Endothelial cell of umbilical vein (primary cell): ENCODE measurements at regions not wholly inside any gene's neighbourhood (a gene's known extent, or its start where the extent isn't known, plus 50 kb on each side); places are given as distances from the start of the nearest gene placed in this dataset.

Experiments
- BruUV-seq: library from RNA; stranded (reverse); fragments of 400-500 nt; replicated peaks from 2 replicates; lab custom pipeline; 2021; lab: Mats Ljungman, UMichigan
- CTCF ChIA-PET: fragments of 300-600, 350-600 bp; sonication (Branson Sonifier 250); formaldehyde crosslinking; loops from one replicate; lab custom pipeline; 2021; ENCODE audit warnings: antibody characterized with exemption, inconsistent platforms; lab: Charles Lee
- POLR2A ChIA-PET: fragments of 300-600, 350-600 bp; sonication (Branson Sonifier 250); formaldehyde crosslinking; loops from one replicate; lab custom pipeline; 2021; ENCODE audit warnings: antibody characterized with exemption, inconsistent platforms; lab: Charles Lee
- DNase-seq: peaks from one replicate; pipeline ENCODE4 v3.0.0-alpha.2; 2011; ENCODE audit warnings: low read depth, low spot score
- FAIRE-seq: peaks from 2 replicates; lab custom pipeline; 2011; peaks lifted over from hg19 to GRCh38; lab: Jason Lieb, UNC
- H2AFZ ChIP-seq: 2 replicates; pipeline ENCODE4 v1.6.0; 2012; ENCODE audit warnings: low read depth, low read length, control low read depth, inconsistent platforms
- H3K27ac ChIP-seq: 2 replicates; pipeline ENCODE4 v1.5.1; 2011; ENCODE audit warnings: low read depth, mild to moderate bottlenecking, control low read depth, low read length, moderate library complexity; ENCODE audit not compliant: insufficient read depth
- H3K27me3 ChIP-seq, 2 experiments: 2 replicates each; pipeline versions ENCODE4 v1.6.0 to v1.6.1; 2011; ENCODE audit warnings: low read length in 2 of 2, mixed read lengths in 1 of 2; ENCODE audit not compliant: control insufficient read depth in 2 of 2, insufficient read depth in 2 of 2
- H3K36me3 ChIP-seq, 2 experiments: 2 replicates in 1 of 2; 3 replicates in 1 of 2; pipeline ENCODE4 v1.5.1; 2011; ENCODE audit warnings: low read length in 2 of 2, mild to moderate bottlenecking in 1 of 2, moderate library complexity in 1 of 2; ENCODE audit not compliant: control insufficient read depth in 2 of 2, insufficient read depth in 2 of 2; ENCODE audit errors: extremely low read depth in 1 of 2
- H3K4me1 ChIP-seq: 3 replicates; pipeline ENCODE4 v1.5.1; 2011; ENCODE audit warnings: mild to moderate bottlenecking, low read length; ENCODE audit not compliant: control insufficient read depth, insufficient read depth; ENCODE audit errors: extremely low read depth
- H3K4me2 ChIP-seq: 2 replicates; pipeline ENCODE4 v1.6.1; 2011; ENCODE audit warnings: low read length, control low read depth, mixed read lengths; ENCODE audit not compliant: insufficient read depth
- H3K4me3 ChIP-seq, 3 experiments: fragments of 200-600 bp in 1 of 3; sonication (generic), shearing (Covaris generic) in 1 of 3; replicated peaks in 1 of 3; 2 replicates each; pipeline ENCODE4 v1.5.1; 2011 to 2016; ENCODE audit warnings: control low read depth in 3 of 3, low read length in 3 of 3, mild to moderate bottlenecking in 2 of 3, inconsistent platforms in 1 of 3, low read depth in 1 of 3, moderate library complexity in 1 of 3; ENCODE audit not compliant: insufficient read depth in 1 of 3
- H3K79me2 ChIP-seq: 2 replicates; pipeline ENCODE4 v1.6.0; 2012; ENCODE audit warnings: low read length, inconsistent platforms; ENCODE audit not compliant: control insufficient read depth, insufficient read depth
- H3K9ac ChIP-seq: replicated peaks from 2 replicates; pipeline ENCODE3; 2011; ENCODE audit warnings: low read length, control low read depth; ENCODE audit not compliant: insufficient read depth; ENCODE audit errors: extremely low read depth
- H3K9me1 ChIP-seq: replicated peaks from 3 replicates; pipeline ENCODE4 v1.6.0; 2011; ENCODE audit warnings: mild to moderate bottlenecking, low read length; ENCODE audit not compliant: control insufficient read depth, insufficient read depth; ENCODE audit errors: extremely low read depth
- H3K9me3 ChIP-seq: replicated peaks from 2 replicates; pipeline ENCODE4 v1.5.1; 2012; ENCODE audit warnings: low read length, inconsistent platforms; ENCODE audit not compliant: control insufficient read depth, insufficient read depth
- H4K20me1 ChIP-seq: replicated peaks from 2 replicates; pipeline ENCODE3; 2011; ENCODE audit warnings: mild to moderate bottlenecking, low read length; ENCODE audit not compliant: control insufficient read depth, insufficient read depth; ENCODE audit errors: extremely low read depth
- EZH2 ChIP-seq: IDR thresholded peaks from 2 replicates; pipeline ENCODE4 v1.6.1; 2012; ENCODE audit warnings: borderline replicate concordance, low read depth, mild to moderate bottlenecking, moderate library complexity, low read length, inconsistent platforms; ENCODE audit not compliant: severe bottlenecking
- FOS ChIP-seq: IDR thresholded peaks from 2 replicates; pipeline ENCODE4 v1.6.1; 2011; ENCODE audit warnings: mild to moderate bottlenecking, low read length, moderate library complexity, borderline replicate concordance; ENCODE audit not compliant: insufficient read depth
- GATA2 ChIP-seq: IDR thresholded peaks from 2 replicates; pipeline ENCODE4 v1.7.0; 2011; ENCODE audit warnings: low read depth, mild to moderate bottlenecking, moderate library complexity, mixed read lengths, low read length; ENCODE audit not compliant: insufficient read length, insufficient read depth
- JUN ChIP-seq: IDR thresholded peaks from 2 replicates; pipeline ENCODE4 v1.6.1; 2011; ENCODE audit warnings: borderline replicate concordance, low read depth; ENCODE audit not compliant: insufficient read length, insufficient read depth
- MAX ChIP-seq: IDR thresholded peaks from 2 replicates; pipeline ENCODE4 v1.6.1; 2011; ENCODE audit not compliant: insufficient read depth, insufficient read length
- MYC ChIP-seq: IDR thresholded peaks from one replicate; pipeline ENCODE4 v1.6.1; 2011; ENCODE audit warnings: mild to moderate bottlenecking, low read depth, low read length
- POLR2A ChIP-seq: IDR thresholded peaks from 2 replicates; pipeline ENCODE4 v1.6.1; 2012; ENCODE audit warnings: low read depth, mild to moderate bottlenecking, control low read depth, low read length
- POLR2AphosphoS5 ChIP-seq: IDR thresholded peaks from 2 replicates; pipeline ENCODE4 v1.6.1; 2012; ENCODE audit warnings: low read depth, mild to moderate bottlenecking, control low read depth, low read length, moderate library complexity; ENCODE audit not compliant: insufficient read depth
- dilution Hi-C: fragments of 300-500 bp; cut with MboI; formaldehyde crosslinking; loops from one replicate; pipeline ENCODE4 v1.15.0; 2019; ENCODE audit warnings: low sequenced_read_pairs; ENCODE audit not compliant: extremely low pct_ligation_motif_present
- intact Hi-C: fragments of 100-400 bp; cut with micrococcal nuclease; formaldehyde crosslinking; loops from one replicate; pipeline ENCODE4 v1.10.0; 2022

GRCh38 chr10:114735946-114736345, 77.9 kb upstream of the ABLIM1 start:
- FAIRE-seq (no peak), DNase-seq (no peak)
- no TSS peak for BruUV-seq
- Histone ChIP-seq H3K9me3 (no peaks in the 10 kb centered on the region), H3K36me3 (no peaks in the 10 kb centered on the region), H3K9ac (no peak overlapping the region), H3K27me3 (no peaks in the 10 kb centered on the region), H3K79me2 (no peaks in the 10 kb centered on the region), H2AFZ (no peak overlapping the region), H3K4me1 (no peaks in the 10 kb centered on the region), H3K9me1 (no peaks in the 10 kb centered on the region), H4K20me1 (no peaks in the 10 kb centered on the region), H3K4me3 (no peak overlapping the region), H3K27ac (no peak overlapping the region), H3K4me2 (no peak overlapping the region)
- no peak for TF ChIP-seq POLR2A
- no peak for TF ChIP-seq FOS
- TF ChIP-seq EZH2: no peak
- TF ChIP-seq JUN: no peak
- no peak for TF ChIP-seq MYC
- TF ChIP-seq MAX: no peak
- TF ChIP-seq GATA2: no peak
- dilution Hi-C loops: no loop called here
- intact Hi-C loops: no loop called here
- CTCF ChIA-PET: interaction anchor here (1.0 kb wide), 1 partner anchor 18 kb away, joined by 3 read pairs; no protein-coding TSS in a partner anchor
- POLR2A ChIA-PET: no interaction called here

- no peak overlapping the region for H3K27ac ChIP-seq
- H3K4me3 ChIP-seq: no peak overlapping the region
- no peak overlapping the region for H3K4me2 ChIP-seq
- no TSS peak for BruUV-seq
- ChIA-PET POLR2A (no interaction called here), CTCF (no interaction called here)
- no peak overlapping the region for H3K9ac ChIP-seq
- H3K36me3 ChIP-seq: no peaks in the 10 kb centered on the region
- no peaks in the 10 kb centered on the region for H3K79me2 ChIP-seq
- no peak for FAIRE-seq
- dilution Hi-C loops: no loop called here
- no peak for DNase-seq
- no peaks in the 10 kb centered on the region for H3K4me1 ChIP-seq
- TF ChIP-seq POLR2AphosphoS5: no peak
- no peak for TF ChIP-seq EZH2
- no peak for TF ChIP-seq FOS
- H3K9me3 ChIP-seq: no peaks in the 10 kb centered on the region
- no peak overlapping the region for H2AFZ ChIP-seq
- no peaks in the 10 kb centered on the region for H4K20me1 ChIP-seq
- no peaks in the 10 kb centered on the region for H3K9me1 ChIP-seq
- no peaks in the 10 kb centered on the region for H3K27me3 ChIP-seq
- intact Hi-C loops: no loop called here
These were observed 77.9 kb upstream of the FHIP2A start for GRCh38 chr10:114743521-114744231.
